SK-N-SH (cell line): ENCODE measurements at regions not wholly inside any gene's neighbourhood (a gene's known extent, or its start where the extent isn't known, plus 50 kb on each side); places are given as distances from the start of the nearest gene placed in this dataset.

Experiments used
- CTCF ChIP-seq: fragments of 200-600 bp; sonication (generic); IDR thresholded peaks from 2 replicates; pipeline ENCODE4 v1.6.1; 2017; ENCODE audit warnings: antibody characterized with exemption, mild to moderate bottlenecking, moderate library complexity
- RAD21 ChIP-seq: IDR thresholded peaks from 2 replicates; pipeline ENCODE4 v1.6.1; 2012; ENCODE audit warnings: mild to moderate bottlenecking, low read length
- REST ChIP-seq: IDR thresholded peaks from 2 replicates; pipeline ENCODE4 v1.6.1; 2012; ENCODE audit warnings: mild to moderate bottlenecking, low read depth, low read length, moderate library complexity

- TF ChIP-seq CTCF = no peak
- no peak for TF ChIP-seq RAD21
- TF ChIP-seq REST = no peak
Observed at GRCh38 chr7:20529260-20529659, 86.2 kb upstream of the ABCB5 start.
